Heart left ventricle (tissue), 16 donors: ENCODE measurements at regions not wholly inside any gene's neighbourhood (a gene's known extent, or its start where the extent isn't known, plus 50 kb on each side); places are given as distances from the start of the nearest gene placed in this dataset.

Source experiments
- ATAC-seq, 4 donors: fragments of 200-7000 bp; cut with Tn5 transposase; one replicate each; pipeline ENCODE4 v1.9.1; 2020 to 2022; ENCODE audit warnings: moderate library complexity in 4 of 4, mild to moderate bottlenecking in 3 of 4, moderate number of reproducible peaks in 1 of 4
- DNase-seq, 5 donors: peaks; one replicate each; pipeline ENCODE4 v3.0.0-alpha.2; 2020
- H3K27ac ChIP-seq, 12 donors: fragments of 200-600 bp; sonication (generic) in 4 of 12; one replicate each; pipeline versions ENCODE4 v1.5.0 to v1.8.0; 2016 to 2022; ENCODE audit warnings: mild to moderate bottlenecking in 2 of 12
- H3K27me3 ChIP-seq, 9 donors: fragments of 200-600 bp; sonication (generic) in 2 of 9; one replicate each; pipeline versions ENCODE4 v1.5.1 to v1.8.0; 2016 to 2022; ENCODE audit warnings: mild to moderate bottlenecking in 3 of 9
- H3K36me3 ChIP-seq, 9 donors: fragments of 200-600 bp; sonication (generic) in 2 of 9; one replicate each; pipeline versions ENCODE4 v1.5.0 to v1.8.0; 2018 to 2022; ENCODE audit warnings: mild to moderate bottlenecking in 2 of 9
- H3K4me1 ChIP-seq, 12 donors: fragments of 200-600 bp; sonication (generic) in 4 of 12; one replicate each; pipeline versions ENCODE4 v1.5.0 to v1.8.0; 2016 to 2022; ENCODE audit warnings: mild to moderate bottlenecking in 3 of 12
- H3K4me3 ChIP-seq, 12 donors: fragments of 200-600 bp; sonication (generic) in 4 of 12; one replicate each; pipeline versions ENCODE4 v1.5.0 to v1.8.0; 2017 to 2022; ENCODE audit warnings: mild to moderate bottlenecking in 9 of 12, moderate library complexity in 4 of 12
- H3K9me3 ChIP-seq, 12 donors: fragments of 200-600 bp; sonication (generic) in 4 of 12; one replicate each; pipeline versions ENCODE4 v1.5.0 to v1.8.0; 2016 to 2022; ENCODE audit warnings: mild to moderate bottlenecking in 1 of 12
- CTCF ChIP-seq, 12 donors: fragments of 200-600 bp; sonication (generic) in 4 of 12; IDR thresholded peaks; one replicate each; pipeline versions ENCODE4 v1.5.0 to v1.8.0; 2018 to 2022; ENCODE audit warnings: antibody characterized with exemption in 12 of 12, mild to moderate bottlenecking in 5 of 12
- POLR2A ChIP-seq, 2 donors: fragments of 450-650 bp; IDR thresholded peaks; one replicate each; pipeline ENCODE4 v1.6.1; 2017; ENCODE audit warnings: antibody characterized with exemption in 2 of 2, mild to moderate bottlenecking in 2 of 2, moderate library complexity in 2 of 2
- WGBS, 4 donors: extraction: QIAGEN DNeasy Blood & Tissue Kit in 2 of 4; methylation state at CpG; one replicate each; pipeline versions ENCODE4 v1.1.5 to v1.1.7; 2013 to 2018; 5-methylcytosine and 5-hydroxymethylcytosine counted together
- intact Hi-C, 10 donors: fragments of 100-400 bp; cut with DNase I; formaldehyde crosslinking; loops; one replicate each; pipeline versions ENCODE4 v1.11.1 to v1.14.2; 2022
- donor health status: ischemic (EF 13 %, LVEDD 7.1; RV severe dilation, severe dysfunction).
- donor health status: healthy with polysubstance abuse.
- donor health status: DM: no; HTN: yes; CAD: no.
- donor health status: DM: no; HTN: no; CAD: no.
- donor health status: ischemic (EF 25% LVEDD 6.9; RV normal size, moderate dysfunction).
- donor health status: ischemic (EF 25% LVEDD 5.7; RV mildly dilated, moderate dysfunction).
- donor health status: healthy.
- donor health status: DM: yes; HTN: yes; CAD: no.
- donor health status: ischemic (EF 35%, LVEDD 5.7; RV mildly dilated, moderate dysfunction).
- donor health status: nonischemic (EF 11% LVEDD 7.7; RV severe dilation, severe dysfunction).
- donor health status: DM: yes; HTN: yes; CAD: no.
- donor health status: PGD.
- donor health status: ischemic (EF 29% LVEDD 5.4; RV normal size, mild dysfunction).
- donor health status: nonischemic (EF 23%, LVEDD 6.1; RV moderate dilation, normal function).

GRCh38 chr15:88312941-88313579 is 56.5 kb upstream of the NTRK3 start:
- Histone ChIP-seq H3K36me3 (no peaks in the 10 kb centered on the region), H3K9me3 (peaks cover 0 to 3% (median 0%) of the 10 kb centered on the region in 12 donors), H3K4me1 (no peaks in the 10 kb centered on the region), H3K4me3 (no peak overlapping the region), H3K27me3 (peaks cover 0 to 3% (median 0%) of the 10 kb centered on the region in 9 donors), H3K27ac (no peak overlapping the region)
- ATAC-seq (no peak), DNase-seq (no peak)
- no peak for TF ChIP-seq CTCF (IDR thresholded peaks at IDR 0.05)
- TF ChIP-seq POLR2A (IDR thresholded peaks at IDR 0.05): no peak
- intact Hi-C loops: loop anchor here in 1 of 10 donors (10.0 kb wide), 1 partner anchor 62 kb away; no protein-coding TSS in a partner anchor
- WGBS, 4 donors: 66 to 76% (median 67%) methylated on average over 7 of the region's 7 CpGs

- no peak overlapping the region for H3K27ac ChIP-seq
- intact Hi-C loops: no loop called here
- ATAC-seq (no peak), DNase-seq (no peak)
- no peaks in the 10 kb centered on the region for H3K4me1 ChIP-seq
- H3K36me3 ChIP-seq: no peaks in the 10 kb centered on the region
- TF ChIP-seq CTCF (IDR thresholded peaks at IDR 0.05) (no peak), POLR2A (IDR thresholded peaks at IDR 0.05) (no peak)
- no peaks in the 10 kb centered on the region for H3K9me3 ChIP-seq
- 69 to 80% (median 78%) methylated on average over 3 of the region's 3 CpGs for WGBS, 4 donors
- H3K27me3 ChIP-seq: peaks cover 0 to 5% (median 0%) of the 10 kb centered on the region in 9 donors
- no peak overlapping the region for H3K4me3 ChIP-seq
Observed at GRCh38 chr15:88309363-88309762, 52.8 kb upstream of the NTRK3 start.

DNA sequence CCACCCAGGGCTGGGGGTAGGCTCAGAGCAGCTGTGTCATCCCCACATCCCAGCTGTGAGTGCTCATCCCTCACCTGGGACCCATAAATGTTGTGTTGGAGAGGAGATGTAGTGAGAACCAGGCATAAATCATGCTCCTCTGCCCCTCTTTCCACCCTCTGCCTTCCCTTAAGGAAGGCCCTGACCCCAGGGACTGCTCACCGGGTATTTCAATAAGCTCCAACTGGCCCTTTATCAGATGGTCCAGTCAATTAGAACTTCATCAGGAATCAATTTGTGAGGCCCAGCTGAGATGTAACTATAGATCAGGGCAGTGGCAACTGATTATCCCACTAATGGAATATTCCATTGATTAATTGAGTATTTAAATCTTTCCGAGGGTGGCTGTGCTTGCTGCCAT is 50.8 kb upstream of the NTRK3 start:
- ATAC-seq: no peak
- Histone ChIP-seq H3K9me3 (no peaks in the 10 kb centered on the region), H3K36me3 (no peaks in the 10 kb centered on the region)

More for the DNA sequence above, 50.8 kb upstream of the NTRK3 start:
- Histone ChIP-seq H3K4me1 (no peaks in the 10 kb centered on the region), H3K4me3 (no peak overlapping the region), H3K27me3 (peaks cover 0 to 5% (median 0%) of the 10 kb centered on the region in 9 donors), H3K27ac (no peak overlapping the region)
- DNase-seq: no peak
- intact Hi-C loops: no loop called here
- TF ChIP-seq POLR2A (IDR thresholded peaks at IDR 0.05) (no peak), CTCF (IDR thresholded peaks at IDR 0.05) (no peak)
- WGBS, 4 donors: 85 to 89% (median 88%) methylated on average over 2 of the region's 2 CpGs
